Liver (tissue), 3 donors: ENCODE measurements at regions not wholly inside any gene's neighbourhood (a gene's known extent, or its start where the extent isn't known, plus 50 kb on each side); places are given as distances from the start of the nearest gene placed in this dataset.

ENCODE experiments used
- FOXA1 ChIP-seq: IDR thresholded peaks from 2 replicates; pipeline ENCODE4 v1.6.1; 2016; ENCODE audit warnings: antibody characterized with exemption
- FOXA2 ChIP-seq: IDR thresholded peaks from 2 replicates; pipeline ENCODE4 v1.6.1; 2016; ENCODE audit warnings: antibody characterized with exemption
- GABPA ChIP-seq, 2 donors: IDR thresholded peaks in 1 of 2; conservative IDR thresholded peaks in 1 of 2; 2 replicates each; pipeline ENCODE4 v1.6.1; 2016; ENCODE audit warnings: antibody characterized with exemption in 2 of 2, mild to moderate bottlenecking in 1 of 2, moderate library complexity in 1 of 2
- JUND ChIP-seq, 2 donors: IDR thresholded peaks; 2 replicates each; pipeline ENCODE4 v1.6.1; 2016; ENCODE audit warnings: antibody characterized with exemption in 2 of 2
- MAX ChIP-seq: IDR thresholded peaks from 2 replicates; pipeline ENCODE4 v1.6.1; 2016; ENCODE audit warnings: antibody characterized with exemption
- NR2F2 ChIP-seq: IDR thresholded peaks from 2 replicates; pipeline ENCODE4 v1.6.1; 2016; ENCODE audit warnings: antibody characterized with exemption
- RAD21 ChIP-seq, 2 donors: IDR thresholded peaks; 2 replicates each; pipeline ENCODE4 v1.6.1; 2016; ENCODE audit warnings: antibody characterized with exemption in 2 of 2, mild to moderate bottlenecking in 2 of 2
- REST ChIP-seq: IDR thresholded peaks from 2 replicates; pipeline ENCODE4 v1.6.1; 2016; ENCODE audit warnings: antibody characterized with exemption, mild to moderate bottlenecking
- SP1 ChIP-seq: IDR thresholded peaks from 2 replicates; pipeline ENCODE4 v1.6.1; 2018; ENCODE audit warnings: antibody characterized with exemption, mild to moderate bottlenecking
- TAF1 ChIP-seq: conservative IDR thresholded peaks from 2 replicates; pipeline ENCODE4 v1.6.1; 2016; ENCODE audit warnings: antibody characterized with exemption, mild to moderate bottlenecking
- YY1 ChIP-seq: IDR thresholded peaks from 2 replicates; pipeline ENCODE4 v1.6.1; 2016; ENCODE audit warnings: antibody characterized with exemption, mild to moderate bottlenecking
- ZBTB33 ChIP-seq: IDR thresholded peaks from 2 replicates; pipeline ENCODE4 v1.6.1; 2016; ENCODE audit warnings: antibody characterized with exemption
- TF ChIP-seq, protein P1 (sequence below): fragments of 150-350 bp; IDR thresholded peaks from 2 replicates; pipeline ENCODE4 v1.5.1; 2017; ENCODE audit warnings: improper control_type of control experiment, low read depth, low read length; ENCODE audit not compliant: missing input control
- TF ChIP-seq, protein P2 (sequence below): IDR thresholded peaks from 2 replicates; pipeline ENCODE4 v1.6.1; 2016; ENCODE audit warnings: antibody characterized with exemption
- donor health status: healthy.
- donor health status: healthy.

DNA sequence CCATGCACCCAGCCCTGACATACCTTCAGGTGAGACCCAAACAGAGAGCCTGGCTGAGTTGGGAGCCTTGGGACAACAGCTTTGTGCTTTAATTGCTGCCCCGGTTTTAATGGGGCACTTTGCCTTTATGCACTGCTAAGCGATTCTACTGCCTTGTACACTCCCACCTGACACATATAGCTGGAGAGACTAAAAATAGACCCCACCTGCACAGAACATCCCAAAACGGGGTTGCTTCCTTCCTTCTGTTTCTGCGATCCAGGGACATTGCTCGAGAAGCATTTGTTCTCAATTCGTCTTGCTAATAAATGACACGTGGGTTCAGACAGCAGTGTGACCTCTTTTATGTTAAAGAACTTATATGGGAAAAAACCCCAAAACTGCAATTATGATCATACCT is 258.8 kb upstream of the MYO3A start:
- TF ChIP-seq, protein P1, sequence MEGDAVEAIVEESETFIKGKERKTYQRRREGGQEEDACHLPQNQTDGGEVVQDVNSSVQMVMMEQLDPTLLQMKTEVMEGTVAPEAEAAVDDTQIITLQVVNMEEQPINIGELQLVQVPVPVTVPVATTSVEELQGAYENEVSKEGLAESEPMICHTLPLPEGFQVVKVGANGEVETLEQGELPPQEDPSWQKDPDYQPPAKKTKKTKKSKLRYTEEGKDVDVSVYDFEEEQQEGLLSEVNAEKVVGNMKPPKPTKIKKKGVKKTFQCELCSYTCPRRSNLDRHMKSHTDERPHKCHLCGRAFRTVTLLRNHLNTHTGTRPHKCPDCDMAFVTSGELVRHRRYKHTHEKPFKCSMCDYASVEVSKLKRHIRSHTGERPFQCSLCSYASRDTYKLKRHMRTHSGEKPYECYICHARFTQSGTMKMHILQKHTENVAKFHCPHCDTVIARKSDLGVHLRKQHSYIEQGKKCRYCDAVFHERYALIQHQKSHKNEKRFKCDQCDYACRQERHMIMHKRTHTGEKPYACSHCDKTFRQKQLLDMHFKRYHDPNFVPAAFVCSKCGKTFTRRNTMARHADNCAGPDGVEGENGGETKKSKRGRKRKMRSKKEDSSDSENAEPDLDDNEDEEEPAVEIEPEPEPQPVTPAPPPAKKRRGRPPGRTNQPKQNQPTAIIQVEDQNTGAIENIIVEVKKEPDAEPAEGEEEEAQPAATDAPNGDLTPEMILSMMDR, result no peak
- TF ChIP-seq RAD21 (IDR thresholded peaks at IDR 0.05) (no peak), TAF1 (no peak), FOXA2 (no peak), YY1 (no peak), JUND (IDR thresholded peaks at IDR 0.05) (no peak), GABPA (IDR thresholded peaks at IDR 0.05 in 1 of 2, conservative IDR thresholded peaks at IDR 0.05 in 1 of 2) (no peak), SP1 (no peak), MAX (no peak), FOXA1 (no peak), ZBTB33 (no peak), REST (no peak), NR2F2 (no peak)
- TF ChIP-seq, protein P2, sequence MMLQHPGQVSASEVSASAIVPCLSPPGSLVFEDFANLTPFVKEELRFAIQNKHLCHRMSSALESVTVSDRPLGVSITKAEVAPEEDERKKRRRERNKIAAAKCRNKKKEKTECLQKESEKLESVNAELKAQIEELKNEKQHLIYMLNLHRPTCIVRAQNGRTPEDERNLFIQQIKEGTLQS, result no peak
